SK-N-SH (cell line): ENCODE measurements at regions not wholly inside any gene's neighbourhood (a gene's known extent, or its start where the extent isn't known, plus 50 kb on each side); places are given as distances from the start of the nearest gene placed in this dataset.

Source experiments
- CTCF ChIA-PET: fragments of 300-600, 350-600 bp; formaldehyde crosslinking; extraction: SDS; loops from one replicate; lab custom pipeline; 2021; lab: Yijun Ruan, JAX
- POLR2A ChIA-PET: fragments of 350-600 bp; sonication (Branson Sonifier 250); formaldehyde crosslinking; extraction: SDS; loops from one replicate; lab custom pipeline; 2020; ENCODE audit warnings: antibody characterized with exemption, inconsistent platforms; lab: Yijun Ruan, JAX
- DNase-seq: peaks from one replicate; pipeline ENCODE4 v3.0.0; 2012
- H2AFZ ChIP-seq: fragments of 200-600 bp; sonication (generic); 2 replicates; pipeline ENCODE4 v1.8.1; 2016; ENCODE audit warnings: antibody characterized with exemption, mild to moderate bottlenecking, low read depth
- H3F3A ChIP-seq: fragments of 200-600 bp; sonication (generic); replicated peaks from 2 replicates; pipeline ENCODE3; 2016; ENCODE audit warnings: antibody characterized with exemption, mild to moderate bottlenecking; ENCODE audit not compliant: insufficient read depth
- H3K27ac ChIP-seq, 2 experiments: fragments of 200-500 bp in 1 of 2; fragments of 200-600 bp in 1 of 2; sonication (Bioruptor generic) in 1 of 2; sonication (generic), shearing (Covaris generic) in 1 of 2; 2 replicates each; pipeline versions ENCODE4 v1.5.1 to v1.6.1; 2014 to 2016; ENCODE audit warnings: low read depth in 2 of 2, inconsistent platforms in 1 of 2, low read length in 1 of 2, mild to moderate bottlenecking in 1 of 2, mixed read lengths in 1 of 2
- H3K27me3 ChIP-seq: fragments of 200-600 bp; sonication (generic), shearing (Covaris generic); 2 replicates; pipeline ENCODE4 v1.6.1; 2016; ENCODE audit warnings: mixed run types; ENCODE audit not compliant: insufficient read depth
- H3K36me3 ChIP-seq, 2 experiments: fragments of 200-500 bp in 1 of 2; fragments of 200-600 bp in 1 of 2; sonication (Bioruptor generic) in 1 of 2; sonication (generic) in 1 of 2; replicated peaks in 1 of 2; 2 replicates each; pipeline versions ENCODE3 to v1.5.1; 2014 to 2016; ENCODE audit warnings: low read length in 1 of 2, mild to moderate bottlenecking in 1 of 2; ENCODE audit not compliant: insufficient read depth in 2 of 2, control insufficient read depth in 1 of 2
- H3K4me1 ChIP-seq, 2 experiments: fragments of 200-500 bp in 1 of 2; fragments of 200-600 bp in 1 of 2; sonication (Bioruptor generic) in 1 of 2; sonication (generic), shearing (Covaris generic) in 1 of 2; 2 replicates each; pipeline versions ENCODE4 v1.5.1 to v1.6.1; 2014 to 2016; ENCODE audit warnings: low read depth in 1 of 2, low read length in 1 of 2, mixed run types in 1 of 2; ENCODE audit not compliant: insufficient read depth in 2 of 2, control insufficient read depth in 1 of 2
- H3K4me2 ChIP-seq: fragments of 200-600 bp; sonication (generic), shearing (Covaris generic); 2 replicates; pipeline ENCODE4 v1.6.1; 2017; ENCODE audit warnings: mixed run types
- H3K4me3 ChIP-seq, 2 experiments: fragments of 200-500 bp in 1 of 2; fragments of 200-600 bp in 1 of 2; sonication (Bioruptor generic) in 1 of 2; sonication (generic), shearing (Covaris generic) in 1 of 2; 2 replicates each; pipeline versions ENCODE4 v1.5.1 to v1.8.1; 2014 to 2016; ENCODE audit warnings: low read depth in 2 of 2, inconsistent platforms in 1 of 2, low read length in 1 of 2, mild to moderate bottlenecking in 1 of 2, mixed read lengths in 1 of 2, moderate library complexity in 1 of 2
- H3K79me2 ChIP-seq: fragments of 200-600 bp; sonication (generic); 2 replicates; pipeline ENCODE4 v1.8.1; 2017; ENCODE audit warnings: mild to moderate bottlenecking; ENCODE audit not compliant: insufficient read depth
- H3K9ac ChIP-seq: fragments of 200-600 bp; sonication (generic); 2 replicates; pipeline ENCODE4 v1.6.1; 2017; ENCODE audit warnings: mixed run types
- H3K9me2 ChIP-seq: fragments of 200-600 bp; sonication (generic); 2 replicates; pipeline ENCODE4 v1.6.1; 2017; ENCODE audit warnings: mixed run types
- H3K9me3 ChIP-seq: fragments of 200-600 bp; sonication (generic); 2 replicates; pipeline ENCODE4 v1.6.1; 2017; ENCODE audit warnings: mixed run types, mild to moderate bottlenecking, moderate library complexity
- H4K20me1 ChIP-seq: fragments of 200-600 bp; sonication (generic); 2 replicates; pipeline ENCODE4 v1.6.1; 2017; ENCODE audit warnings: mild to moderate bottlenecking, mixed run types; ENCODE audit not compliant: insufficient read depth
- CHD2 ChIP-seq: fragments of 150-350 bp; IDR thresholded peaks from 2 replicates; pipeline ENCODE4 v1.6.1; 2018; ENCODE audit warnings: low read length; ENCODE audit not compliant: partially characterized antibody
- CTCF ChIP-seq: fragments of 200-600 bp; sonication (generic); IDR thresholded peaks from 2 replicates; pipeline ENCODE4 v1.6.1; 2017; ENCODE audit warnings: antibody characterized with exemption, mild to moderate bottlenecking, moderate library complexity
- ELF1 ChIP-seq: IDR thresholded peaks from 2 replicates; pipeline ENCODE4 v1.4.0; 2012
- EZH2phosphoT487 ChIP-seq: fragments of 200-600 bp; sonication (generic); IDR thresholded peaks from 2 replicates; pipeline ENCODE4 v1.6.1; 2017; ENCODE audit warnings: low read depth, mixed run types, mild to moderate bottlenecking, antibody characterized with exemption, moderate library complexity, borderline replicate concordance
- FOSL2 ChIP-seq: IDR thresholded peaks from 2 replicates; pipeline ENCODE4 v1.4.0; 2012; ENCODE audit warnings: low read depth, mild to moderate bottlenecking, moderate library complexity, borderline replicate concordance
- GABPA ChIP-seq: IDR thresholded peaks from 2 replicates; pipeline ENCODE4 v1.4.0; 2012; ENCODE audit warnings: low read depth, mild to moderate bottlenecking
- MAX ChIP-seq: IDR thresholded peaks from 2 replicates; pipeline ENCODE4 v1.4.0; 2012; ENCODE audit warnings: low read depth
- MEF2A ChIP-seq: IDR thresholded peaks from 2 replicates; pipeline ENCODE4 v1.4.0; 2012; ENCODE audit warnings: low read depth, borderline replicate concordance
- NFIC ChIP-seq: IDR thresholded peaks from 2 replicates; pipeline ENCODE4 v1.4.0; 2012; ENCODE audit warnings: borderline replicate concordance
- PBX3 ChIP-seq: IDR thresholded peaks from 2 replicates; pipeline ENCODE4; 2012
- POLR2AphosphoS5 ChIP-seq: IDR thresholded peaks from 2 replicates; pipeline ENCODE4 v1.6.1; 2012; ENCODE audit warnings: low read depth, low read length
- RCOR1 ChIP-seq: fragments of 150-350 bp; IDR thresholded peaks from 2 replicates; pipeline ENCODE4 v1.6.1; 2017; ENCODE audit warnings: antibody characterized with exemption, low read length
- REST ChIP-seq: IDR thresholded peaks from 2 replicates; pipeline ENCODE4 v1.6.1; 2012; ENCODE audit warnings: mild to moderate bottlenecking, low read depth, low read length, moderate library complexity
- RXRA ChIP-seq: IDR thresholded peaks from 2 replicates; pipeline ENCODE4 v1.4.0; 2012; ENCODE audit warnings: low read depth, mild to moderate bottlenecking, borderline replicate concordance
- SIN3A ChIP-seq: IDR thresholded peaks from 2 replicates; pipeline ENCODE4 v1.6.1; 2012; ENCODE audit warnings: low read depth, mild to moderate bottlenecking, low read length, moderate library complexity, borderline replicate concordance
- SMC3 ChIP-seq: IDR thresholded peaks from 2 replicates; pipeline ENCODE4 v1.6.1; 2012; ENCODE audit warnings: low read depth, low read length, improper control_type of control experiment
- TEAD4 ChIP-seq: IDR thresholded peaks from 2 replicates; pipeline ENCODE4 v1.4.0; 2012; ENCODE audit warnings: mild to moderate bottlenecking, borderline replicate concordance; ENCODE audit not compliant: insufficient read depth
- USF1 ChIP-seq: IDR thresholded peaks from 2 replicates; pipeline ENCODE4 v1.4.0; 2012; ENCODE audit warnings: low read depth, borderline replicate concordance
- USF2 ChIP-seq: fragments of 150-350 bp; IDR thresholded peaks from 2 replicates; pipeline ENCODE4 v1.6.1; 2017; ENCODE audit warnings: antibody characterized with exemption, low read length, low read depth, borderline replicate concordance
- ZBTB33 ChIP-seq: IDR thresholded peaks from 2 replicates; pipeline ENCODE4 v1.4.0; 2012; ENCODE audit warnings: low read depth, borderline replicate concordance
- WGBS: methylation state at CpG from one replicate; pipeline ENCODE4 v1.1.6; 2017; ENCODE audit warnings: low lambda C conversion rate; 5-methylcytosine and 5-hydroxymethylcytosine counted together

GRCh38 chr4:145427991-145428390, 53.7 kb upstream of the SMAD1 start:
- Histone ChIP-seq H3K4me1 (no peaks in the 10 kb centered on the region; a peak in 1 of 4 replicates), H2AFZ (no peak overlapping the region), H3K9me3 (peaks cover 6% of the 10 kb centered on the region), H3K27ac (no peak overlapping the region), H3K27me3 (no peaks in the 10 kb centered on the region), H3K79me2 (no peaks in the 10 kb centered on the region), H3K36me3 (no peaks in the 10 kb centered on the region), H3F3A (no peaks in the 10 kb centered on the region), H4K20me1 (no peaks in the 10 kb centered on the region), H3K4me3 (no peak overlapping the region), H3K9ac (no peak overlapping the region), H3K4me2 (no peak overlapping the region), H3K9me2 (no peaks in the 10 kb centered on the region)
- CTCF ChIA-PET = interaction anchor here (1.1 to 1.3 kb wide), 2 partner anchors 18 to 181 kb away, joined by 3 to 4 read pairs; no protein-coding TSS in a partner anchor
- 19% methylated on average over 3 of the region's 3 CpGs for WGBS
- POLR2A ChIA-PET = no interaction called here
- no peak for TF ChIP-seq GABPA
- TF ChIP-seq ZBTB33 = no peak
- no peak for TF ChIP-seq MAX
- TF ChIP-seq USF1 = no peak
- no peak for TF ChIP-seq EZH2phosphoT487
- no peak for TF ChIP-seq PBX3
- TF ChIP-seq CTCF = no peak
- TF ChIP-seq RXRA = no peak
- TF ChIP-seq TEAD4 = no peak
- TF ChIP-seq USF2 = no peak
- no peak for TF ChIP-seq FOSL2
- no peak for TF ChIP-seq CHD2
- no peak for TF ChIP-seq POLR2AphosphoS5
- TF ChIP-seq ELF1 = no peak
- TF ChIP-seq REST = no peak
- TF ChIP-seq SIN3A = no peak
- TF ChIP-seq RCOR1 = no peak
- no peak for TF ChIP-seq MEF2A
- no peak for TF ChIP-seq NFIC
- no peak for TF ChIP-seq SMC3
- DNase-seq = no peak
